ENCODE measurements at regions not wholly inside any gene's neighbourhood (a gene's known extent, or its start where the extent isn't known, plus 50 kb on each side); places are given as distances from the start of the nearest gene placed in this dataset.
A peak's percentile ranks its signal among the peaks of the same experiment; 100 is the strongest.
"Not testable (repeated sequence)": the region's sequence is repeated elsewhere in the genome, so short reads cannot be mapped to it uniquely, and the experiment has no call there.

DNA sequence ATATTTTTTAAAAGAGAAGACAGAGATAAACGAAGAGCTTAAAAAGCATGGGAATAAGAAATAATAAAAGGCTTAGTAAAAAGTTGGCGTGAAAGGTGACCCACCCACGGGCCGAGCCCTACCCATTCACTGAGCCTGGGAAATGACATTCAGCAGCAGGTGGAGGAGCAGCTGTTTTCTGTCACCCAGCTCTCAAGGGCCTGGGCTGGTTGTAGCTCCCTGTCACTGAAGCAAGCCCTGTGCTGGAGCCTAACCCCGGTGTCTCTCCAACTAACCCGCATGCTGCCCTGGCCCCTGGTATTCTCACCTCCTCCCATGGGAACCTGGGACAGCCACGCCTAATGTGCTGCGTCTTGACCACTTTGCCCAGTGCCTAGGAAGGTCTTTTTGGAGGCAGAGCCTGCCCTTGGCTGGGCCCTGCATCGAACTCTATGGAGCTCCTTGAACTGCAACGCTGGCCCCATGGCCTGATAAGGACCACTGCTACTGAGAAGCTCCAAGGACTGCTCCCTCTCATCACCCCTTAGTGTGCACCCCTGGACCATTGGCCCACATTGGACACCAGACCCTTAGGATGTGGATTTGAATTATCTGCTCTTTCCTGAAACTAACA, 68.8 kb upstream of the IYD start:
- Histone ChIP-seq H3K4me1 (ENCODE audit: control insufficient read depth, insufficient read depth, low read length) (peaks cover 4% of the 10 kb centered on the region), H3K9me3 (ENCODE audit: control insufficient read depth, low read length) (peaks cover 13% of the 10 kb centered on the region), H3K4me3 (ENCODE audit: low read length) (no peak overlapping the region), H3K9ac (ENCODE audit: low read length) (no peak overlapping the region), H3K36me3 (ENCODE audit: control insufficient read depth, insufficient read depth, low read length, severe bottlenecking) (no peaks in the 10 kb centered on the region), H3K27me3 (replicated peaks; ENCODE audit: control insufficient read depth, insufficient read depth, low read length) (no peaks in the 10 kb centered on the region)
- no peak for DNase-seq (ENCODE audit: low read depth)

DNA sequence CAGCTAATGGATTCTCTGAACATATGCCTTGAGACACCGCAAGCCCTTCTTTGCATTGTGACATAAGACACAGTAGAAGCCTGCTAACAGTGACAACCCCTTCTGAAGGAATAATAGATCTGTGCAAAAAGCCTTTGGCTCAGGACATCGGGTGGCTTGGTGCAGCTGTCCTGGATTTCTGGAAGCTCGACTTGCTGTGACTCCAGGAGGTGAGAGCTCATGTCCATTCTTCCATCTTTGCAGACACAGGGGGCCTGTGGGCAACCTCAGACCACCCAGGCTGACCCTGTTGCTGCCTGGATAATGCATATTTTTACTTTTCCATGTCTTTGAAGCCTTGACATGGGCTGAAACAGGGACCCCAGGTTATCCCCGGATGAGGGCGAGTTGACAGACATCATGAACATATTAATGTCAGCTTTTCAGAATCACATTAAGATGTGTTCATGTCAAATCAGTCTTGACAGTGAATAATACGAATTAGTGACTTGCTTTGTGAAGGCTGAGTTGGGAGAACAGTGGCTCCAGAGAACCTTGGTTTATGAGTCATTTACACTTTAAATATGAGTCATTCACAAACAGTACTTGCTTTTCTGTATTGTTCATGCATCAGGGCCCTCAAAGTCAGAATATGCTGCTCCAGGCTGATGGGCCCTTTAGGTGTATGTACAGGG, 66.8 kb upstream of the IYD start:
- peak; percentile 58 for DNase-seq (ENCODE audit: low read depth)

DNA sequence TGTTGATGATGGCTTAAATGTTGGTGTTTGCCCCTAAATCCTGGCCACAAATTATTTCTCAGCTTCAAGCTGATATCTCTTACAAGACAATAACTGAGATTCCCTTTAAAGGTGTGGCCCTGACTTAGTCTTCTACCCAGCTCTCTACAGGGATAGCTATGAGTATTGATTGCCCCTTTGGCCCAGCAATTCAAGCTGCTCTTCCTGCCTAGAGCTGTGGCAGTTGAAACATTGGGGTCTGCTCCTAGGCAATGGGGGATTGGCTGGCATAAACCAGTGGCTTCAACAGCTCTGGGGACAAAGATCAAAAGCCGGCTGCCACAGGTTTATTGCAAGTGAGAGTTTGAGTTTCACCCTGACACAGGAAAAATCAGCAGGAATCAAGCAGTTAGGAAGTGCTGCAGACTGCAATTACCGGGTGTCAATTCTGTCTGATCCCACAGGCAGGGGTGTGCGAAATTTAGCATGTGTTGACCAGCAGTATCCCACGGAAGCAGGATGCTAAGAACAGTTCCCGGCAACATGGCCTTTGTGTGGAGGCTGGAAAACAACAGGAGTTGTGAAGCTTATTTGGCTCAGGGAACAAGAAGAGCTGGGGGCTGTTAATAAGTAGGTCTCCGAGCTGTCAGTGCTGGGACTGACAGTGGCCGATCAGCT, 66.2 kb upstream of the IYD start:
- H3K4me1 ChIP-seq (ENCODE audit: control insufficient read depth, insufficient read depth, low read length): peaks cover 4% of the 10 kb centered on the region
- DNase-seq (ENCODE audit: low read depth): no peak
- peaks cover 4% of the 10 kb centered on the region for H3K9me3 ChIP-seq (ENCODE audit: control insufficient read depth, low read length)
- no peak overlapping the region for H3K4me3 ChIP-seq (ENCODE audit: low read length)
- no peaks in the 10 kb centered on the region for H3K27me3 ChIP-seq (replicated peaks; ENCODE audit: control insufficient read depth, insufficient read depth, low read length)
- H3K36me3 ChIP-seq (ENCODE audit: control insufficient read depth, insufficient read depth, low read length, severe bottlenecking): no peaks in the 10 kb centered on the region
- no peak overlapping the region for H3K9ac ChIP-seq (ENCODE audit: low read length)

More for the DNA sequence above, 66.8 kb upstream of the IYD start:
- Histone ChIP-seq H3K27me3 (replicated peaks; ENCODE audit: control insufficient read depth, insufficient read depth, low read length) (no peaks in the 10 kb centered on the region), H3K4me1 (ENCODE audit: control insufficient read depth, insufficient read depth, low read length) (peaks cover 4% of the 10 kb centered on the region), H3K4me3 (ENCODE audit: low read length) (no peak overlapping the region), H3K36me3 (ENCODE audit: control insufficient read depth, insufficient read depth, low read length, severe bottlenecking) (no peaks in the 10 kb centered on the region), H3K9ac (ENCODE audit: low read length) (no peak overlapping the region), H3K9me3 (ENCODE audit: control insufficient read depth, low read length) (peaks cover 11% of the 10 kb centered on the region)

- DNase-seq (ENCODE audit: low read depth): no peak
- H3K9ac ChIP-seq (ENCODE audit: low read length): no peak overlapping the region
- no peak overlapping the region for H3K4me3 ChIP-seq (ENCODE audit: low read length)
- no peaks in the 10 kb centered on the region for H3K36me3 ChIP-seq (ENCODE audit: control insufficient read depth, insufficient read depth, low read length, severe bottlenecking)
- H3K4me1 ChIP-seq (ENCODE audit: control insufficient read depth, insufficient read depth, low read length): peaks cover 4% of the 10 kb centered on the region
- no peaks in the 10 kb centered on the region for H3K27me3 ChIP-seq (replicated peaks; ENCODE audit: control insufficient read depth, insufficient read depth, low read length)
- no peaks in the 10 kb centered on the region for H3K9me3 ChIP-seq (ENCODE audit: control insufficient read depth, low read length)
These were observed 65.6 kb upstream of the IYD start for GRCh38 chr6:150303256-150303655.

DNA sequence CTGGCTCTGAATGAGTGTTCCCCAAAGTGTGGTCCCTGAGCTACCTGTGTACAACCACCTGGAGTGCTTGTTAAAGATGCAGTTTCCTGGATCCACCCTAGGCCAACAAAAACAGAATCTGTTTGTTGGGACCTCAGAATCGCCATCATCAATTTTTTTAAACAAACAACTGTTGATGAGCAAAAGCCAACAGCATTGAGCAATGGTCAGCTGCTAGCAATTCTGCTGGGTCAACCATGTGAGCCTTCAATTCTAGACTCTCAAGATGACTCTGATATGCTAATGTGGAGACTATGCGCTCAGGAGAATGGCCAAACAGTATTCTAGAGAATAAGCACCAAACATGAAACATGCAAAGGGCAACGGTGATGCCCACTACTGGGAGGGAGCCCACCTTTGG, 64.4 kb upstream of the IYD start:
- no peak for DNase-seq (ENCODE audit: low read depth)
- no peak overlapping the region for H3K9ac ChIP-seq (ENCODE audit: low read length)
- H3K27me3 ChIP-seq (replicated peaks; ENCODE audit: control insufficient read depth, insufficient read depth, low read length): no peaks in the 10 kb centered on the region
- H3K4me3 ChIP-seq (ENCODE audit: low read length): no peak overlapping the region
- no peaks in the 10 kb centered on the region for H3K36me3 ChIP-seq (ENCODE audit: control insufficient read depth, insufficient read depth, low read length, severe bottlenecking)
- H3K9me3 ChIP-seq (ENCODE audit: control insufficient read depth, low read length): no peaks in the 10 kb centered on the region
- H3K4me1 ChIP-seq (ENCODE audit: control insufficient read depth, insufficient read depth, low read length): peaks cover 4% of the 10 kb centered on the region

GRCh38 chr6:150306290-150306689, 62.5 kb upstream of the IYD start:
- no peak for DNase-seq (ENCODE audit: low read depth)
- no peaks in the 10 kb centered on the region for H3K9me3 ChIP-seq (ENCODE audit: control insufficient read depth, low read length)
- no peaks in the 10 kb centered on the region for H3K27me3 ChIP-seq (replicated peaks; ENCODE audit: control insufficient read depth, insufficient read depth, low read length)
- H3K36me3 ChIP-seq (ENCODE audit: control insufficient read depth, insufficient read depth, low read length, severe bottlenecking): no peaks in the 10 kb centered on the region
- no peak overlapping the region for H3K4me3 ChIP-seq (ENCODE audit: low read length)
- peaks cover 4% of the 10 kb centered on the region for H3K4me1 ChIP-seq (ENCODE audit: control insufficient read depth, insufficient read depth, low read length)
- H3K9ac ChIP-seq (ENCODE audit: low read length): no peak overlapping the region

- Histone ChIP-seq H3K9me3 (ENCODE audit: control insufficient read depth, low read length) (no peaks in the 10 kb centered on the region), H3K36me3 (ENCODE audit: control insufficient read depth, insufficient read depth, low read length, severe bottlenecking) (no peaks in the 10 kb centered on the region), H3K4me3 (ENCODE audit: low read length) (no peak overlapping the region), H3K9ac (ENCODE audit: low read length) (no peak overlapping the region), H3K4me1 (ENCODE audit: control insufficient read depth, insufficient read depth, low read length) (peaks cover 1% of the 10 kb centered on the region), H3K27me3 (replicated peaks; ENCODE audit: control insufficient read depth, insufficient read depth, low read length) (peaks cover 3% of the 10 kb centered on the region)
- no peak for DNase-seq (ENCODE audit: low read depth)
These were observed 61.3 kb upstream of the IYD start for GRCh38 chr6:150307520-150307919.

DNA sequence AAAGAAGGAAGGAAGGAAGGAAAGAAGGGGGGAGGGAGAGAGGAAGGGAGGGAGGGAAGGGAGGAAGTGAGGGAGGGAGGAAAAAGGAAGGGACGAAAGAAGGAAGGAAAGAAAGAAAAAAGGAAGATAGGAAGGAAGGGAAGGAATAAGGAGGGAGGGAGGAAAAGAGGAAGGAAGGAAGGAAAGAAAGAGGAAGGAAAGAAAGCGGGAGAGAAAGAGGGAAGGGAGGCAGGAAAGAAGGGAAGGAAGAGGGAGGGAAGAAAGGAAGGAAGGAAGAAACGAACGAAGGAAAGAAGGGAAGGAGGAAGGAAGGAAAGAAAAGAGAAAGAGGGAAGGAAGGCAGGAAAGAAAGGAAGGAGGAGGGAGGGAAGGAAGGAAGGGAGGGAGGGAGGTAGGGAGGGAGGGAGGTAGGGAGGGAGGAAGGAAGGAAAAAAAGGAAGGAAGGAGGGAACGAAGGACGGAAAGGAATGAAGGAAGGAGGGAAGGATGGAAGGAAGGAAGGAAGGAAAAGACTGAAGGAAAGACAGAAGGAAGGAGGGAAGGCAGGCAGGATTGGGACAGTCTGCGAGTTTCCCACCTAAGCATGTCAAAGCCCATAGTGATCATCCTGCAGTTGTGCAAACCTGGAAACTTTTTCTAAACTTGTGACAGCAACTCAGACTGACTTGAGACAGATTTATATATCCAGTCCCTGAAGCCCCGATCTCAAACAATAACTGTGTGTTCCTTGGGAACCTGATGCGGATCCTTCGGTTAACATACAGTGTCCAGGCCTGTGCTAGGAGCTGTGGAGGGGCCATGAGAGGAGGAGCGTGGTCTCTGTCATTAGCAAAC, 59.8 kb upstream of the IYD start:
- Histone ChIP-seq H3K9ac (ENCODE audit: low read length) (no peak overlapping the region), H3K9me3 (ENCODE audit: control insufficient read depth, low read length) (no peaks in the 10 kb centered on the region), H3K36me3 (ENCODE audit: control insufficient read depth, insufficient read depth, low read length, severe bottlenecking) (no peaks in the 10 kb centered on the region), H3K27me3 (replicated peaks; ENCODE audit: control insufficient read depth, insufficient read depth, low read length) (peaks cover 12% of the 10 kb centered on the region), H3K4me1 (ENCODE audit: control insufficient read depth, insufficient read depth, low read length) (no peaks in the 10 kb centered on the region), H3K4me3 (ENCODE audit: low read length) (no peak overlapping the region)
- DNase-seq (ENCODE audit: low read depth): no peak

DNA sequence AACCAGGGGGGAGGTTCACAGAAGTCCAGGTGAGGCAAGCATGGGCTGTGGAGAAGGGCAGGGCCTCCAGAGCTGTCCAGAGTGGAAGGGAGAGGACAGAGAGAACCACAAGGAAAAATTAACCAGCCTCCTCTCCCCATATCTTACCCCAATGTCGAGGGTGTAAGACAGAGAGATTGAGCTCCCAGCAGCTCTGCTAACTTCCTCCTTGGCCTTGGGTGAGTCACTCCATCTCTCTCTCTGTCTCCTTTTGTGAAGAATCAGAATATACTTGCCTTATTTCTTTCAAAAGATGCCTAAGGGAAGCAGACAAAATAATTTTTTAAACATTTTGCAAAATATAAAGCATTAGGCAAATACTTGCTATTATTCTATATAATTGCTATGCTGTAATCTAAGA, 58.3 kb upstream of the IYD start:
- DNase-seq (ENCODE audit: low read depth): no peak
- H3K4me1 ChIP-seq (ENCODE audit: control insufficient read depth, insufficient read depth, low read length): no peaks in the 10 kb centered on the region
- no peaks in the 10 kb centered on the region for H3K36me3 ChIP-seq (ENCODE audit: control insufficient read depth, insufficient read depth, low read length, severe bottlenecking)
- H3K4me3 ChIP-seq (ENCODE audit: low read length): no peak overlapping the region
- H3K9ac ChIP-seq (ENCODE audit: low read length): no peak overlapping the region
- H3K27me3 ChIP-seq (replicated peaks; ENCODE audit: control insufficient read depth, insufficient read depth, low read length): peaks cover 12% of the 10 kb centered on the region
- H3K9me3 ChIP-seq (ENCODE audit: control insufficient read depth, low read length): peaks cover 11% of the 10 kb centered on the region

GRCh38 chr6:150311149-150311944, 57.5 kb upstream of the IYD start:
- not testable (repeated sequence) for H3K4me1 ChIP-seq (ENCODE audit: control insufficient read depth, insufficient read depth, low read length); DNase-seq (ENCODE audit: low read depth); H3K9ac ChIP-seq (ENCODE audit: low read length); H3K4me3 ChIP-seq (ENCODE audit: low read length); H3K36me3 ChIP-seq (ENCODE audit: control insufficient read depth, insufficient read depth, low read length, severe bottlenecking)
- Histone ChIP-seq H3K27me3 (replicated peaks; ENCODE audit: control insufficient read depth, insufficient read depth, low read length) (peaks cover 12% of the 10 kb centered on the region), H3K9me3 (ENCODE audit: control insufficient read depth, low read length) (peaks cover 11% of the 10 kb centered on the region)
